HUES48 (cell line): ENCODE measurements at regions not wholly inside any gene's neighbourhood (a gene's known extent, or its start where the extent isn't known, plus 50 kb on each side); places are given as distances from the start of the nearest gene placed in this dataset.

Experiments used
- H3K27ac ChIP-seq: one replicate; pipeline ENCODE4 v1.7.0; 2013; ENCODE audit warnings: low read depth, low read length, inconsistent platforms
- H3K27me3 ChIP-seq: 2 replicates; pipeline ENCODE4 v1.6.1; 2013; ENCODE audit warnings: mild to moderate bottlenecking, low read length; ENCODE audit not compliant: control insufficient read depth, insufficient read depth
- H3K36me3 ChIP-seq: 2 replicates; pipeline ENCODE4 v1.6.1; 2013; ENCODE audit warnings: low read length; ENCODE audit not compliant: control insufficient read depth, insufficient read depth
- H3K4me1 ChIP-seq: 2 replicates; pipeline ENCODE4 v1.6.1; 2013; ENCODE audit warnings: mild to moderate bottlenecking, low read length; ENCODE audit not compliant: control insufficient read depth, insufficient read depth
- H3K4me3 ChIP-seq: 2 replicates; pipeline ENCODE4 v1.5.1; 2013; ENCODE audit warnings: mild to moderate bottlenecking, low read depth, low read length
- H3K9ac ChIP-seq: 2 replicates; pipeline ENCODE4 v1.6.1; 2013; ENCODE audit warnings: mild to moderate bottlenecking, low read depth, low read length, moderate library complexity
- H3K9me3 ChIP-seq: 2 replicates; pipeline ENCODE4 v1.6.1; 2013; ENCODE audit warnings: low read length; ENCODE audit not compliant: control insufficient read depth, insufficient read depth

DNA sequence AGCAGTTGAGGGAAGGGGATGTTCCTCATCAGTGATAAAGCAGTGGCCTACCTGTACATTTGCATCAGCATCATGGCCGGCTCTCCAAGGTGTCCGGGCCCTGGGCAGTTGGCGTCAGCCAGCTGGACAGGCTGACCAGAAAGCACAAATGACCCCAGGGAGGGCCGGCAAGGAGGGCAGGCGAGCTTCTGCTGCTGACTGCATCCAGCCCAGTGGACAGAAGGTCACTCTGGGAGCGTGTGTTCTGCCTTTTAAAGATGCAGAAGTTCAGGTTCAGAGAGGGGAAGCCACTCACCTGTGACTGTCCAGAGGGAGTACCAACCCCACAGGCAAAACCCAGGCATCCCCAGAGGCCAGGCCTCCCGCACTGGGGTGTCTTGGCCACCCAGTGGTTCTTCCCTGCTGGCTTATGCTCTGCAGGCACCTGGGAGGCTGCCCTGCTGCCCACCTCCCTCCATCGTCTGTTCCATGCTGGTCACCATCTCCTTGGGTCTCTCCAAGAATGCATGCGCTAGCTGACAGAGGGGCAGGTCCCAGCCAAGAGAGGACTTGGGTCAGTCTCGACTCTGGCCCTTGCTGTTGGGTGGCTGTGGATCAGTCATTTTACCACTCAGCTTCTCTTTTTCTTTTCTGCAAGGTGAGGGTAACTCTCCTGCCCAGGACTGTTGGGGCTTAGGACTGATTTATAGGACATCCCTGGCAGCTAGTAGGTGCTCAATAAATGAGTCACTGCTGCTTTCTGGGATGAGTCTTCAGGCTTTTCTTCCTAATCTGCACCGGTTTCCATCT is 89.9 kb downstream of the INHBB start:
- peaks cover 18% of the 10 kb centered on the region for H3K4me1 ChIP-seq
- H3K4me3 ChIP-seq = no peak overlapping the region
- H3K36me3 ChIP-seq = no peaks in the 10 kb centered on the region
- H3K27me3 ChIP-seq = peaks cover 68% of the 10 kb centered on the region
- H3K9me3 ChIP-seq = no peaks in the 10 kb centered on the region
- no peak overlapping the region for H3K9ac ChIP-seq
- H3K27ac ChIP-seq = no peak overlapping the region

DNA sequence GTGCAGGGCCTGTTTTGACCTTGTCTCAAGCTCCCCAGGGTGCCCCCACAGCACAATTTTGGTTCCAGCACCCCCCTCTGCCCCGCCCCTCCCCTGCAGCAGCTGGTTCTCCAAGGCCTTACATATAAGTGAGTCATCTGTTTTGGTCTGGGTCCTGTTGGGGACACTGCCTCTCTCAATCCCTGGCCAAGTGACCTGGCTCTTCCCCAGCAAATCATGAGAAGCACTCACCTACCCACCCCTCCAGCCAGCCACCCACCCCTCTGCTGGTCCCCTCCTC is 90.5 kb downstream of the INHBB start:
- no peak overlapping the region for H3K27ac ChIP-seq
- peaks cover 73% of the 10 kb centered on the region for H3K27me3 ChIP-seq
- no peak overlapping the region for H3K4me3 ChIP-seq

DNA sequence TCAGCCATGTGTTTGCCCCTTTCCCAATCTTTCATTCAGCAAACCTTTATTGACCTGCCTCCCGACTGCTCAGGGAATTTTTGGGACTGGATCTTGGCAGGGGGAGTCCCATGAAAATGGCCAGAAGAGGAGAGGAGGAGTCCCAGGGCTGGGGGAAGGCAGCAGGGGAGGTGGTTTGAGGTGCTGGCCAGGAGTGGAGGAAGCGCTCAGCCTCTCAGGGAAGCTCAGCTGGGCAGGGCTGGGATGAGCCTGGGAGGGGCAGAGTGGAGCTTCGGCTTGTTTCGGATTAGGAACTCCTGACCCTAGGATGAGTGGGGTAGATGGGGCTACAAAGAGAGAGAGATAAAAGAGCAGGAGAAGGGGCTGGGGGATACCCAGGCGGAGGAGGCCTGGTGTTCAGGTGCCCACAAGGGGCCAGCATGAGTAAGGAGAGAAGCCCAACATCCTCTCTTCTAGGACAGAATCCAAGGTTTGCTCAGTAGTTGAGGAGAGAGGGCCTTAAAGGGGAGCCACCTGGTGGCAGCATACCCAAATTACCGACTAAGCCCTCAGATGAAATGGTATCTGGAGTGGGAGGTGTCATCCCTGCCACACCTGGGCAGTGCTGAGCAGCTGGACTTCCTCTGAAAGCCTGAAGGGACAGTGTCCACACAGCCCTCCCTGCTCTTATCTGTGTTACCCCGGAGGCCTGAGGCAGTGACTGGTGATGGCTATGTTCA is 91.1 kb downstream of the INHBB start:
- H3K27me3 ChIP-seq = peaks cover 77% of the 10 kb centered on the region
- H3K9me3 ChIP-seq = no peaks in the 10 kb centered on the region
- H3K4me3 ChIP-seq = no peak overlapping the region
- peaks cover 25% of the 10 kb centered on the region for H3K4me1 ChIP-seq
- no peak overlapping the region for H3K9ac ChIP-seq
- no peaks in the 10 kb centered on the region for H3K36me3 ChIP-seq
- H3K27ac ChIP-seq = no peak overlapping the region

More for the DNA sequence above, 90.5 kb downstream of the INHBB start:
- no peaks in the 10 kb centered on the region for H3K36me3 ChIP-seq
- peaks cover 21% of the 10 kb centered on the region for H3K4me1 ChIP-seq
- no peak overlapping the region for H3K9ac ChIP-seq
- no peaks in the 10 kb centered on the region for H3K9me3 ChIP-seq

DNA sequence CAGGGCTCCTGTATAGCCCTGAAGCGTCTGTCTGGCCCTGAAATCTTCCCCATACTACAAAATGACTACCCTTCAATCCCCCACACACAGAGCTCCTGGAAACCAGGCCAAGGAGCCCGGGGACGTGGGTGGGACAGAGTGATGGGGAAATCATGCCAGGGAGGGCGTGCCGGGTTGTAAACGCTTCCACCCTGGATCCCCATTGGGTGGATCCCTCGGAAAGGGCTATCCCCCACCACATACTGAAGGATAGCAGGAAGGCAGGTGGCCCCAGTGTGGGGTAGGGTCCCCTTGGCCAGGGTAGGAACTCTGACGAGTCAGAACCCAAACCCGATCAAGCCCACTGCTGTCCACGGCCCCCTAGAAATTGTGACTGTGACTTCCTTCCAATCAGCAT is 91.7 kb downstream of the INHBB start:
- no peak overlapping the region for H3K9ac ChIP-seq
- peaks cover 25% of the 10 kb centered on the region for H3K4me1 ChIP-seq
- peaks cover 82% of the 10 kb centered on the region for H3K27me3 ChIP-seq
- H3K9me3 ChIP-seq = no peaks in the 10 kb centered on the region
- H3K27ac ChIP-seq = no peak overlapping the region
- H3K4me3 ChIP-seq = no peak overlapping the region
- no peaks in the 10 kb centered on the region for H3K36me3 ChIP-seq

DNA sequence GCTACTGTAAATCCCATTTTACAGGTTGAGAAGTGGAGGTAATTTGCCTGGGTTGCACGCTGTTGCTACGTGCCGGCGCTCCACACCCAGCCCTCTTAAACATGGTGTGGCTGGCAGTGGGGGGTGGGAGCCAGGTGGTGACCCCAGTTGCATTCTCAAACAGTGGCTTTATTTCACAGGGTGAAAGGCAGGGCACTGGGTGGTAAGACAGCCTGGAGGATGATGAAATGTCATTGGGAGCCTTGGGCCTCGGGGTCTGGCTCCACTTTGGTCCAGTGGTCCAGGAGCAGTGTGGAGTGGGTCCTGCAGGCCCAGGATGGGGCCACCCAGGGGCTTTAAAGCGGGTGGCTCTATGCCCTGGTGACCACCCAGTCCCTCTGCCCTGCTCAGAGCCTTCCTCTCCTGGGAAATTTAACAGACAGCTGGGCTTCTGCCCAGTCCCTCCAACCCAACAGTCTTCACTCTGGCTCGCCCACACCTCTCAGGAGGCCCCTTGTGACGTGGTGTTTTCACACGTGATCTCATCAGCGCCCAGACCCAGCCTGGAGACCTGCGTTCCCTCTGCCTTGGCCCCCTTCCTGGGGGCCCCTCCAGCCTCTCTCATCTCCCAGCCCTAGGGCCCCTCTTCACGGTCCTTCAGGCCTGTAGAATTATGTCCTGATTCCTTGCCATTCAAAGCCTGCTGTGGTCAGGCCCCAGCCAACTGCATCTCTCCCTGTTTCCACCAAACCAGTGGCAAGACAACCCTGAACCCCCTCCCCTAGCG is 92.5 kb downstream of the INHBB start:
- peaks cover 25% of the 10 kb centered on the region for H3K4me1 ChIP-seq
- peaks cover 86% of the 10 kb centered on the region for H3K27me3 ChIP-seq
- no peak overlapping the region for H3K27ac ChIP-seq
- H3K9me3 ChIP-seq = no peaks in the 10 kb centered on the region
- H3K9ac ChIP-seq = no peak overlapping the region
- H3K4me3 ChIP-seq = no peak overlapping the region
- H3K36me3 ChIP-seq = no peaks in the 10 kb centered on the region

DNA sequence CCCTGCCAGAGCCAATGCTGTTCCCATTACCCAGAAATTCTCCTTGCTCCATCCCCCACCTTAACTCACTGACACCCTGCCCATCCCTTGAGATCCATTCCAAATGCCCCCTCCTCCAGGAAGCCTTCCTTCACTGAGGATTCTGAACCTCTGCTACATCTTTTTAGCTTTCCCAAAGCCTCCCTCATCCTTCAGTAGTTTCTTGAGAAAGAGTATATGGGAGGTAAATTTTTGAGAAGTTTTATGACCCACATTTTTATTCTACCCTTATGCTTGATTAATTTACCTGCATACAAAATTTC is 93.1 kb downstream of the INHBB start:
- Histone ChIP-seq H3K4me3 (no peak overlapping the region), H3K4me1 (peaks cover 25% of the 10 kb centered on the region), H3K36me3 (no peaks in the 10 kb centered on the region), H3K9me3 (no peaks in the 10 kb centered on the region), H3K27ac (no peak overlapping the region), H3K9ac (no peak overlapping the region), H3K27me3 (peaks cover 87% of the 10 kb centered on the region)

DNA sequence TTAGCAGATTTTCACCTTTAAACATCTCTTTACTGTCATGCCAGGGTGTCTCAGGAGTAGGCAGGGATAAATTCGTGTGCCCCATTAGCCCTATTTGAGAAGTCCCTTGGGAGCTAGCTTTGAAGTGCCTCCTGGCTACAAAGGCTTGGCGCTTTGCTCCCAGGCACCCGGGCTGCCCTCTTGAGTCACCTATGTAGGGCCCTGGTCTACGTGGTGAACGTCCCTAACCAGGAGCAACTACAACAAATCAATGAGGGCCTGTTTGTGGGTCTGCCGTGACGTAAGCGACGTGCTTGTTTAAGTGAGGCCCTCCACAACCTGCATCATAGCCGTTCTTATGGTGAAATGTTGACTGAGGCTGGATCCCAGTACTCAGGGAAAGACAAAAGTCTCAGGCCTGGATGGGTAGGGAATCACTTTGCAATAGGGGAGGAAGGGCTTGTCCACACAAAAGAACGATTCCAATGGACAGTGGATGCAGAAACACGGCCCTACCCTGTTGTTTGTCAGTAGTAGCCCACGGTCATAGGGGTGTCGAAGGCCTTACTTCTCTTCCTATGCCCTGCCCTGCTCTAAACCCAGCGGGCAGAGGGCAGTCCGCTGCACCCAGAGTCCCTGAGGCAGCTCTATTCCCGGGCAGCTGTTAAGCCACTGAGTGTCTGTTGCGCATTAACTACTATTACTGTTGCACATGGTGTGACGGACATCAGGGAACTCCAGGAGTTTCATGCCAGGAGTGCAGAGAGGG is 93.9 kb downstream of the INHBB start:
- Histone ChIP-seq H3K27ac (no peak overlapping the region), H3K36me3 (no peaks in the 10 kb centered on the region), H3K9me3 (no peaks in the 10 kb centered on the region), H3K9ac (no peak overlapping the region), H3K27me3 (peaks cover 89% of the 10 kb centered on the region), H3K4me3 (no peak overlapping the region), H3K4me1 (peaks cover 17% of the 10 kb centered on the region)

DNA sequence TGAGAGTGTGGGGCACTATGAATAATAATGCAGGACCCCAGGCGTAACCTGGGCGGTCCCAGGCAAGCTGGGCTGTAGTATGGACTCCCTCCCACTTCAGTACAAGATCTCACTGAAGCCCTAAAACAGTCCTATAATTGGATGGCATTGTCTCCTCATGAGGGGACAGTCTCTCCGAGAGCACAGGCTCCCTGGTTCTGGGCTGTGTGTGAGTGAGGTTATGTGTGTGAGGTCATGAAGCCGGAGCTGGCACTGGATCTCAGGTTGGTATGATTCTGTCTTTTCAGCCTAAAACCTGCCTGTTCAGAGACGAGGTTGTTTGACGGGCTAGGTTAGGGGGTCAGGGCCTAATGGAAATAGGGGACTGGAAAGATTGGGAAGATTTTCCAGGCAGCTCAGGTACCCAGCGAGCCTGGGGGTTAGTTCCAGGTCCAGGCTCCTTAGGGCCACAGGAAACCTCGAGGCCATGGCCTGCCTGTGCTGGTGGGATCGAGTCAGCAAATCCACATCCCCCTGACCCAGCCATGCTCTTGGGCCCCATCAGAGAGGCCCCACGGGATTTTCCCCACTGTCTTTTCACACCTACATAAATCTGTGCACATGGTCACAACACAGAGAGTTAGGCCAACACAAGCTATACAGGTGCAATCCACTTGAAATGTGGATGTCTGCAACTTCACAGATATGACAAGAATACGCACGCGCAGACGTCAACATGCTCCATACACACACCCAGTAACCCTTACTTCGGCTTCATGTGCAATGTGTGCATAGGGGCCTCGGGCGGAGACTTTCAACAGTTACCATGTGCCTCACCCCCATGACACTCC is 94.8 kb downstream of the INHBB start:
- Histone ChIP-seq H3K4me1 (peaks cover 9% of the 10 kb centered on the region; the same call in 1 of the 2 replicates), H3K27me3 (peaks cover 86% of the 10 kb centered on the region), H3K9me3 (no peaks in the 10 kb centered on the region), H3K36me3 (no peaks in the 10 kb centered on the region), H3K4me3 (no peak overlapping the region), H3K9ac (no peak overlapping the region), H3K27ac (no peak overlapping the region)

DNA sequence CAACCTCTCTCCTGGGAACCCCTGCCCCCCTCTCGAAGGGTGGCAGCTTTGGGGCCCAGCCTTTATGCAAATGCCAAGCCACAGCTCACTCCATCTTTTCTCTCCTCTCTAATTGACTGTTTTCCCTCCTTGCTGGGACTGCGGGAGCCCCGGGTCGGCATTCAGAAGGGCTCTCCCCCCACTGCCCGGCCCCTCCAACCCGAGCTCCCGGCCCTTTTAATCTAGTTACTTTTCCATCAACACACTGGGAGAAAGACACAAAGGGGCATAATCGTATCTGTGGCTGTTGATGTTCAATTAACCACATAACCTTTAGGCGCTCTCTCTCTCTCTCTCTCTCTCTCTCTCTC is 95.4 kb downstream of the INHBB start:
- no peaks in the 10 kb centered on the region for H3K9me3 ChIP-seq
- H3K4me3 ChIP-seq = no peak overlapping the region
- peaks cover 81% of the 10 kb centered on the region for H3K27me3 ChIP-seq
- no peak overlapping the region for H3K27ac ChIP-seq
- H3K4me1 ChIP-seq = peaks cover 9% of the 10 kb centered on the region; the same call in 1 of the 2 replicates
- H3K36me3 ChIP-seq = no peaks in the 10 kb centered on the region
- H3K9ac ChIP-seq = no peak overlapping the region

DNA sequence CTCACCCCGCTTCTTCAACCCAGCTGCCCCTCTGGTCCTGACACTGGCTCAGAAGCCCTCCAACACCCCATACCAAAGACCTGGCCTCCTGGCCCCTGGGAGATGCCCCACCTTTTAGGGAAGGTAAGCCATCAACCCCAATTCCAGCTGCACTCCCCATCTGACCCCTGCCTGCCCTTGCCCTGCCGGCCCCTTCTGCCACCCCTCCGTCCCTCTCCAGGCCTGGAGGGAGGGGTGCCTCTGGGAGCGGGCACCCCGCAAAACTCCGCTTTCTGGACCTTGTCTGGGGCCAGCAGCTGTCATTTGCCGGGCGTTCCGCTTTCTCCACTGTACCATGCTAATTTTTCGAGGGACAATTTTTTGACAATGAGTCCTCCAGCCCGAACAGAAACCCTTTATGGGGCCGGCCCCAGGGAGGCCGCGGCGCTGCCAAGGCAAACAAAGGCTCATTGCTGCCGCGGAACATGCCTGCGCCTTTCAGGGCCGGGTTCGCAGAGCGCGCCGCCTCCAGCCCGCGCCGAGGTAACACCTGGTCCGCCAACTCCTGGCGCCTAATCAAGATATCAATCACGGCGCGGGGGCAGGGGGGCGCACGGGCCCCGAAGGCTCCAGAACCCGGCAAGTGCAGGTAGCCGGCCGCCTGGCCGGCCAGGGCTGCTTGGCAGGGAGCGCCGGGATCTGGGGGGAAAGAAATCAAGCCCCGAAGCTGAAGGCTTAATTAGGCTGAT is 96.0 kb downstream of the INHBB start:
- peak overlapping the region; percentile 65 for H3K4me3 ChIP-seq
- peaks cover 78% of the 10 kb centered on the region for H3K27me3 ChIP-seq
- H3K4me1 ChIP-seq = peaks cover 9% of the 10 kb centered on the region; the same call in 1 of the 2 replicates
- no peaks in the 10 kb centered on the region for H3K36me3 ChIP-seq
- H3K9ac ChIP-seq = no peak overlapping the region
- no peak overlapping the region for H3K27ac ChIP-seq
- no peaks in the 10 kb centered on the region for H3K9me3 ChIP-seq
